CD4-positive, alpha-beta T cell treated with Interleukin-17A for 1 hour (primary cell): ENCODE measurements at regions not wholly inside any gene's neighbourhood (a gene's known extent, or its start where the extent isn't known, plus 50 kb on each side); places are given as distances from the start of the nearest gene placed in this dataset.

Experiments used
- DNase-seq: peaks from one replicate; pipeline ENCODE4 v3.0.0-alpha.2; 2020

GRCh38 chr10:4332764-4333458 lies 493.1 kb upstream of the AKR1E2 start:
- DNase-seq: peak; percentile 39

DNA sequence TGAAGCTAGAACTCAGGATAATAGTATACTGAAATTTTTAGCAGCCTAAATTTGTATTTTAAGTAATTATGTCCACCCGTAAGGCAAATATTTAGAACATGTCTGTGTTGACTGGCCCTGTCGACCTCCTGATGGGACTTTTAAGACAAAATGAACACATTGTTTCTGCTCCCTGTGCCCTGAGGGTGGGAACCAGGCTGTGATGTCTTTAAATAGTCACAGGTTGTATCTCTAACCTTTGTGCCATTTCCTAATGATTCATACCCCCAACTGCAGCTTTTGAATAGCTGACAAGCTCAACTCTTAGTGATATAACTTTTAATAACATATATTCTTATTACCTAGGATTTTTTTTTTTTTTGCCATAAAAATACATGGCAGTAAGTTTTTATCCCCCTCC lies 494.9 kb upstream of the AKR1E2 start:
- DNase-seq: no peak

GRCh38 chr10:4330636-4331035 lies 495.4 kb upstream of the AKR1E2 start:
- DNase-seq: no peak

DNA sequence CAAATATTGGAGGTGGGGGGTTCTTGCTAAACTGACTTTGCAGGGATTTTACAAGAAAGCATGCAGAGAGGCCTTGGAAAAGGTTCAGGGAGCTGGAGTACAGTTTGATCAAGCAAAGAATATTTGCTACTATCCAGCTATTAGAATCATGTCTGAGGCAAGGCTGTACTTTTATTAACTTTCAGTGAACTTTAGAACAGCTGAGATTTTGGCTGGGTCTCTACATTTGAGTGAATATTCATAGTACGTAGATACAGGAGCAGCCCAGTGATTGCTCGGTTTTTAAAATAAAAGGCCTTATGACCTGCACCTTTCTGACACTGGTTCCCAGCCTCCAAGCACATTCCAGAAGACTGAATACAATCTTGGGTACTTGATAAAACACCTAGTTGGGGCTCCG lies 496.8 kb upstream of the AKR1E2 start:
- DNase-seq: no peak

DNA sequence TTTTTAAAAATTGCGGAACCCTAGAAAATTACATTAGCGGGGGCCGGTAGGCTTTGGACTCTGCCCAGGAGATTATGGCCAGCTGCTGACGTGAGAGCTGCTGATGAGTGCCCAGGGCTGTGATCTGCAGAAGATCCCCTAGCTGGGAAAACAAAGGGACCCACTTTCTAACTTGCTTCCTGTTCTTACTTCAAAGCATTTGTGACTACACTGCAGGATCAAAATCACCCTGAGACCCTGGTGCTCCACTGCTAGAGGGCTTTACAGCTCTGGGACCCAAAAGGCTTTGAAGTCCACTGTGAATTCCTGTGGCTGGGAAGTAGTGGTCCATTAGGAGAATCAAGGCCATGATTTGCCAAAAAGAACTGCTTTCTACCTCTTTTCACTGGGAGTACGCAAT lies 499.4 kb upstream of the AKR1E2 start:
- no peak for DNase-seq

- DNase-seq: no peak
Measured at GRCh38 chr10:4319870-4320367, 506.1 kb upstream of the AKR1E2 start.

- DNase-seq: no peak
Measured at GRCh38 chr10:4316161-4316810, 509.7 kb upstream of the AKR1E2 start.

GRCh38 chr10:4315551-4315950 lies 510.5 kb upstream of the AKR1E2 start:
- DNase-seq: no peak

- no peak for DNase-seq
Measured at GRCh38 chr10:4313051-4313450, 513.0 kb upstream of the AKR1E2 start.

GRCh38 chr10:4312051-4312835 lies 513.8 kb upstream of the AKR1E2 start:
- DNase-seq: no peak

GRCh38 chr10:4310172-4310571 lies 515.8 kb upstream of the AKR1E2 start:
- no peak for DNase-seq

GRCh38 chr10:4307910-4308309 lies 518.1 kb upstream of the AKR1E2 start:
- no peak for DNase-seq

GRCh38 chr10:4306871-4307270 lies 519.1 kb upstream of the AKR1E2 start:
- DNase-seq: no peak

GRCh38 chr10:4303045-4303444 lies 518.0 kb upstream of the KLF6 start:
- no peak for DNase-seq

DNA sequence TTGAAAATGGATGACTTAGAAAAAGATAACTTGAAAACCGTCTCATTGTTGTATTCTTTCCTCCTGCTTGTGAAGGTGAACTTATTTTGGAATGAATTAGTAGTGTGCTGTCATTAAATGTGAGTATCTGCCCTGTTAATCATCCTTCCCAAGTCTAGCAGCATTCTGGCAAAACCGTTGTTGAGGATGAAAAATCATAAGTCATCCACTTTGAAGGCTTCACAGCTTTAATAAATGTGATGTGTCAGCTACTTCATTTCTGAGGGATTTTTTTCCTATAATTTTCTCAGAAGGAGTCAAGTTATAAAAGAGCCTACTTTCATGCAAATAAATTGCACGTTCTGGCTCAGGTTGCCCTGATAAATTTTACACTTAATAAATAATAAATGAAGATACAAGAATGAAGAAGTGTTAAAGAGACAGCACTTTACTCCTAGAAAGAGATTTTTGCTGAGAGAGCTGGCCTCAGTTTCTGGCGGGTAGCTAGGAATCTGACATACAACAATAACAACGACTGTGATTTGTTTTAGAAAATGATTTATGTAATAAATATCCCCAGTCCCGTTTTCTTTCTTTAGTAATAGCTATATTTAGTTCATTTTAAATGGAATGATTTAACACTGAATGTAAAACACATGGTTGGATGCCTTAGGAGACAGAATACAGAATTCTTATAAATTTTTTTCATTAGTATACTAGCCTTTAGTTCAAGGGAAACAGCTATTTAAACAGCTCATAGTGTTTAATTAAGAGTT lies 516.5 kb upstream of the KLF6 start:
- no peak for DNase-seq

GRCh38 chr10:4296161-4296560 lies 511.2 kb upstream of the KLF6 start:
- DNase-seq: no peak

DNA sequence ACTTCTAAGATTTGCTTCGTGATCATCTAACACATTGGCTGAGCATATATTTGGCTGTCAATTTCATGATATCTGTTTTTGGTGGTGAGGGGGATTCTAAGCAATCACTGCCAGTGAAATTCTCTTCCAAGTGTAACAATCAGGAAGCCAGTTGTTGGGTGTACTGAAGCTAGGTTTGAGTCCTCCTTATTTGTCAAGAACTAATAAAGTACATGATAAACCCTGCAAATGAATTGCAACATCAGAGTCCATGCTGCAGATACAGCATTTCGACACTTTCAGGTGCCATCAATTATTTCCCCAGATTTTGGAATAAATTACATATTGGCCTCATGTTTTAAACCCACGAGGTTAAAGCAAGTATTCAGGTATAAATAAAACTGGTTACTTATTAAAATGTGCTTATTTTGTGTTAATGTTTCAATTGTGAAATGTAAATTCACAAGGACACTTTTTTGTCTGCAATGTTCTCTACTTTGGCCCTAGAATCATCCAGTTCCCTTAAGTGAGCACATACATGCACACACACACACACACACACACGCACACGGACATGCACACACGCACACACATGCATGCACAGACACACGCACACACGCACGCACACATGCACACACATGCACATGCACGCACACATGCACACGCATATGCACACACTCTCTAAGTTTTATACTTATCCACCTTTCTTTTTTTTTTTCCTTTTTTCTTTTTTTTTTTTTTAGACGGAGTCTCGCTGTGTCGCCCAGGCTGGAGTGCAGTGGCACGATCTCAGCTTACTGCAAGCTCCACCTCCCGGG lies 510.2 kb upstream of the KLF6 start:
- no peak for DNase-seq

GRCh38 chr10:4294271-4294670 lies 509.3 kb upstream of the KLF6 start:
- no peak for DNase-seq

DNA sequence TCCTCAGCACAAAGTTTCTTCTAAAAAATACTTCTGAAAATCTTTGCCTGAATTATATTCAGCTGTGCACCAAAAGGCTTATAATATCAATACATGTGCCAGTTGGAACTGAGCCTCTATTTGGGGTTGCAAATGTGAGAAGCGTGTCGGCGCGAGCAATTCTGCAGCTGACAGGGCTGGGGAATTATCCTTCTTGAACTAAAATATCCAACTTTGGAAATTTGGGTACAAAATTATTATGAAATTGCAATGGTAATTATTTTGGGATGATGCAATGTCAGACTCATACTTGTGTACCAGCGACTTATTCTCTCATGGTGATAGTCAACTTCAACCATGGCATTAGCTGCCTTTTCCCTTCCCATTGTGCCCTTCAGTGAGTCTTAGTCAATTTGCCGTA lies 507.0 kb upstream of the KLF6 start:
- DNase-seq: no peak

DNA sequence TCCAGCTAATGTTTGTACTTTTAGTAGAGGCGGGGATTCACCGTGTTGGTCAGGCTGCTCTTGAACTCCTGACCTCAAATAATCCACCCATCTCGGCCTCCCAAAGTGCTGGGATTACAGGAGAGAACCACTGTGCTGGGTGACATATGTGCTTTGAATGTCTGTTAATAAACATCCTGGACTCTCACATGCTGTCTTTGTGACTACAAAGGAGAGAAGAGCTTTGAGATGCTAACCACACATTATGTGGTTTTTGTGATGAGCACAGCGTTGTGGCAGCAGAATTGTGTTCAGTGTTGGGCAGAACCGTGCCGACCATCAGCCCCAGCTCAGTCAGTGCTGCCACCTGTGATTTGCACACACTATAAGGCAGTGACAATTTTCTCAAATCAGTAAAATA lies 500.1 kb upstream of the KLF6 start:
- peak; percentile 15 for DNase-seq

DNA sequence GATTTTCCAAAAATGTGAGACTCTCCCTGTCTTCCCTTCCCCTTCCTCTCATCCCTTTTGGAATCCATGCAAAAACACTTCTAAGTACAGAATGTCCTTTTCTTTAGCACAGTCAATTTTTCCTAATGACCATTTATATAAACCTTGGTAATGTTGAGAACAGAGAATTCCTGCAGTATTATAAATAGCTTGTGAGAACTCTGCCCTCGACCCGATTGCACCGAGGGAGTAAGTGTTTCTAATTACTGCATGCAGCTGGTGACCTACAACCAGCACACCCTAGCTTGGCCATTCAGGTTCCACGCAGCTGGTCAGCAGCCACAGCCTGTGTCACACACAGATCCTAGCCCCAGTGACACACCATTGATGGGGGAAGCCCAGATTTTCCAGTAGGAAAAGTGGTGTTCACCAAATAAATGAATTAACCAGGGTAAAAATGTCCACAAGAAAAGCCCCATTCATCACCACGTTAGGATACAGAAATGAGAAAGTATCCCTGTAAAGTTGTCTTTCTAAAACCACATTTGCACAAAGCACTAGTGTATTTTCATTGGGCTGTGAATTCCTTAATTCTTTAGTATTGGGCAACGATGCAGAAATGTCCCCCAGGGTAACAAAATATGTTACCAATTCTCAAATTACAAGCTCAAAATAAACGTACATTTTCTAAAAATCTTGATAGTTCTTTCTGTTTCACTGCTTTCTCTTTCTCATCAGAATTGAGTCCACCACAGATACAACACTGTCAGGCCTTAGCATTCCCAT lies 499.0 kb upstream of the KLF6 start:
- DNase-seq: no peak

DNA sequence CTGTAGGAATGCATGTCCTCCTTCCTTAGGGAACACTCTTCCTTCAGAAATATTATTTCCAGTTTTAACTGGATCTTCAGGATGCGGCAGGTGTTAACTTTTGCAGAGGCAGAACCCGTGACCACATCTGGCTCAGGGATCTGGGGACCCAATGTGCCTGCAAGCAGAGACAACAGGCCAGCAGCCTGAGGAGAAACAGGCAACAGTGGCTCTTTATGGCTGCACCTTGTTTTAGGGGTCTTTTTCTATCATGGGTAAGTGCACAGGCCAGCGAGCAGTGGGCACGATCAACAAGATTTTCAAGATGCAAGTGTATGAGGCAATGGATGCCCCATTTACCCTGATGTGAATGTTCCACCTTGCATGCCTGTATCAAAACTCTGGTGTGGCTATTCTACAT lies 497.5 kb upstream of the KLF6 start:
- DNase-seq: no peak
